Transverse colon (tissue), 4 donors: ENCODE measurements at regions not wholly inside any gene's neighbourhood (a gene's known extent, or its start where the extent isn't known, plus 50 kb on each side); places are given as distances from the start of the nearest gene placed in this dataset.

Experiments used
- POLR2A ChIP-seq: fragments of 450-650 bp; IDR thresholded peaks from one replicate; pipeline ENCODE4 v1.6.1; 2016; ENCODE audit warnings: antibody characterized with exemption, mild to moderate bottlenecking, moderate library complexity
- POLR2AphosphoS5 ChIP-seq, 3 donors: sonication (generic); formaldehyde crosslinking; IDR thresholded peaks; one replicate each; pipeline ENCODE4 v1.6.1; 2016; ENCODE audit warnings: antibody characterized with exemption in 3 of 3
- TF ChIP-seq, protein P1 (sequence below), 5 experiments: fragments of 200-600 bp in 3 of 5; fragments of 450-650 bp in 2 of 5; sonication (generic) in 3 of 5; IDR thresholded peaks; 1 replicate in 2 of 5; 2 replicates in 3 of 5; pipeline ENCODE4 v1.5.1; 2016 to 2017; ENCODE audit warnings: antibody characterized with exemption in 5 of 5, inconsistent platforms in 3 of 5, mild to moderate bottlenecking in 2 of 5, moderate library complexity in 1 of 5

DNA sequence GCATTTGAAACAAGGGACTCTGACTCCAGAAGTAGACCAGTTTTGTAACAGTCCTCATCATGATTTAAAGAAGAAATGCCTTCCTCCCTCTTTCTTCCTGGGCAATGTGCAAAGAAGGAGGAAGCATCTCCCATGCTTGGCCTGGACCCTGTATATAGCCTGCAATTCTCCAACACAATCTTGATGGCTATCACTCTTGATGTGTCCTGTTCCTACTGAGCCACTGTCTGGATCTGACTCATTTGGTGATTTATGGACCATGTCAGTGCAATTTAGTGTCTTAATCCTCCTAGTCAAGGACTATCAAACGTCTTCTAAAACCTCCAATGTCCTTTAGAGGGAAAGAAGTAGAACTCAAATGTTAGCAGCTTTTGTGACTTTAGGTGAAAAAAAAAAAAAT is 697.3 kb downstream of the TLR4 start:
- TF ChIP-seq POLR2AphosphoS5 (IDR thresholded peaks at IDR 0.05) (no peak), POLR2A (no peak)
- TF ChIP-seq, protein P1, sequence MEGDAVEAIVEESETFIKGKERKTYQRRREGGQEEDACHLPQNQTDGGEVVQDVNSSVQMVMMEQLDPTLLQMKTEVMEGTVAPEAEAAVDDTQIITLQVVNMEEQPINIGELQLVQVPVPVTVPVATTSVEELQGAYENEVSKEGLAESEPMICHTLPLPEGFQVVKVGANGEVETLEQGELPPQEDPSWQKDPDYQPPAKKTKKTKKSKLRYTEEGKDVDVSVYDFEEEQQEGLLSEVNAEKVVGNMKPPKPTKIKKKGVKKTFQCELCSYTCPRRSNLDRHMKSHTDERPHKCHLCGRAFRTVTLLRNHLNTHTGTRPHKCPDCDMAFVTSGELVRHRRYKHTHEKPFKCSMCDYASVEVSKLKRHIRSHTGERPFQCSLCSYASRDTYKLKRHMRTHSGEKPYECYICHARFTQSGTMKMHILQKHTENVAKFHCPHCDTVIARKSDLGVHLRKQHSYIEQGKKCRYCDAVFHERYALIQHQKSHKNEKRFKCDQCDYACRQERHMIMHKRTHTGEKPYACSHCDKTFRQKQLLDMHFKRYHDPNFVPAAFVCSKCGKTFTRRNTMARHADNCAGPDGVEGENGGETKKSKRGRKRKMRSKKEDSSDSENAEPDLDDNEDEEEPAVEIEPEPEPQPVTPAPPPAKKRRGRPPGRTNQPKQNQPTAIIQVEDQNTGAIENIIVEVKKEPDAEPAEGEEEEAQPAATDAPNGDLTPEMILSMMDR (IDR thresholded peaks at IDR 0.05): no peak
